Memory B cell (primary cell): ENCODE measurements at regions not wholly inside any gene's neighbourhood (a gene's known extent, or its start where the extent isn't known, plus 50 kb on each side); places are given as distances from the start of the nearest gene placed in this dataset.

Experiments used
- ATAC-seq: fragments of 150-1000 bp; cut with Tn5 transposase; 2 replicates; pipeline ENCODE4 v1.10.0; 2021; ENCODE audit warnings: low read depth, mild to moderate bottlenecking, moderate library complexity
- DNase-seq, 2 donors: peaks; one replicate each; pipeline ENCODE4 v3.0.0; 2022; ENCODE audit warnings: low spot score in 2 of 2
- H3K27ac Mint-ChIP-seq: one replicate; pipeline ENCODE4 v1.8.0; 2022; ENCODE audit warnings: mild to moderate bottlenecking, moderate library complexity, mixed read lengths
- H3K27me3 Mint-ChIP-seq: one replicate; pipeline ENCODE4 v1.8.0; 2022; ENCODE audit warnings: mixed read lengths
- H3K36me3 Mint-ChIP-seq: one replicate; pipeline ENCODE4 v1.8.0; 2022; ENCODE audit warnings: mild to moderate bottlenecking, mixed read lengths
- H3K4me1 Mint-ChIP-seq: one replicate; pipeline ENCODE4 v1.8.0; 2022; ENCODE audit warnings: mixed read lengths
- H3K4me3 Mint-ChIP-seq: one replicate; pipeline ENCODE4 v1.8.0; 2022; ENCODE audit warnings: mild to moderate bottlenecking, moderate library complexity, mixed read lengths
- H3K9me3 Mint-ChIP-seq: one replicate; pipeline ENCODE4 v1.8.0; 2022; ENCODE audit warnings: mixed read lengths

GRCh38 chr9:119026120-119026519, 343.1 kb downstream of the BRINP1 start:
- Mint-ChIP-seq H3K9me3 (peaks cover 2% of the 10 kb centered on the region), H3K4me3 (no peak overlapping the region), H3K4me1 (no peaks in the 10 kb centered on the region), H3K36me3 (no peaks in the 10 kb centered on the region), H3K27me3 (no peaks in the 10 kb centered on the region), H3K27ac (no peak overlapping the region)
- ATAC-seq, result no peak
- DNase-seq, result no peak

DNA sequence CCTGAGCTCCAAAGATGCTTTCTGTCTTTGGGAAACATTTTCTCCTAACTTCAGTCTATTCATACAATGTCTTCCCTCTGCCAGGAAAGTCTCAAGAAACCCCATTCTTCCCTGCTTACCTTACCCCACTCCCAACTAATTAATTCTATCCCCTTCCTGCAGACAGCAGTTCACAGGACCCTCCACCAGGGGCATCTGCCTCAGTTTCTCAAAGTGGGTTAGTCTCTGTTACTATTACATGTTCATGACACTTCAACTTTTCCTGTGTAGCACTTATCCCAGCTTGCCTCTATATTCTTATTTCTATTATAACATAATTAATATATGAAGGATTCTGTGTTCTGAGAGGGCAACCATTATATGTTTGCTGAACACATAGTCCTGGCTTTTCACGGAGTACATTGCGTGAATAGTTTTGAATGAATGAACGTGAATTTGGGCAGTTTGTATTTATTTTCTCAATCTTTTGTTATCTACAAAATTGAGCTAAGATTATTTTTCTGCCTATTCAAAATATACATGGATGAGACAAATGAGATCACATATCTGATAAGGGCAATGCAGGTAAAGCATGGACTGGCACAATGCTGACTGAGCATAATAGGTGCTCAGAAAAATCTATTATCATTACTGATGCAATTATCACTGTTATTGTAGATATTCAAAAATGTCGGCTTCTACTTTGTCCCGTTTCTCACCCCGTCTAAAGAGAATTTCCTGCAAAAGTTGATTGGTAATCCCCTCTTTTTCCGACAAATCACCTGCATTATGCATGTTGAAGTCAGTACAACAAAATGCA, 341.1 kb downstream of the BRINP1 start:
- no peaks in the 10 kb centered on the region for H3K4me1 Mint-ChIP-seq
- no peak overlapping the region for H3K27ac Mint-ChIP-seq
- ATAC-seq (no peak), DNase-seq (no peak)
- no peaks in the 10 kb centered on the region for H3K27me3 Mint-ChIP-seq
- no peak overlapping the region for H3K4me3 Mint-ChIP-seq
- H3K36me3 Mint-ChIP-seq, result no peaks in the 10 kb centered on the region
- H3K9me3 Mint-ChIP-seq, result peaks cover 3% of the 10 kb centered on the region

GRCh38 chr9:119029886-119030285, 339.3 kb downstream of the BRINP1 start:
- Mint-ChIP-seq H3K4me1 (no peaks in the 10 kb centered on the region), H3K9me3 (peaks cover 3% of the 10 kb centered on the region), H3K27ac (no peak overlapping the region), H3K4me3 (no peak overlapping the region), H3K27me3 (no peaks in the 10 kb centered on the region), H3K36me3 (no peaks in the 10 kb centered on the region)
- no peak for ATAC-seq
- no peak for DNase-seq

- Mint-ChIP-seq H3K27ac (no peak overlapping the region), H3K4me3 (no peak overlapping the region), H3K27me3 (no peaks in the 10 kb centered on the region), H3K4me1 (no peaks in the 10 kb centered on the region), H3K36me3 (no peaks in the 10 kb centered on the region), H3K9me3 (peaks cover 1% of the 10 kb centered on the region)
- DNase-seq (no peak), ATAC-seq (no peak)
These were observed 335.6 kb downstream of the BRINP1 start for GRCh38 chr9:119033596-119033995.

GRCh38 chr9:119036969-119037368, 332.3 kb downstream of the BRINP1 start:
- Mint-ChIP-seq H3K27me3 (no peaks in the 10 kb centered on the region), H3K4me1 (no peaks in the 10 kb centered on the region), H3K36me3 (no peaks in the 10 kb centered on the region), H3K27ac (no peak overlapping the region), H3K4me3 (no peak overlapping the region), H3K9me3 (no peaks in the 10 kb centered on the region)
- no peak for DNase-seq
- ATAC-seq, result no peak

- no peak overlapping the region for H3K27ac Mint-ChIP-seq
- DNase-seq (no peak), ATAC-seq (no peak)
- H3K36me3 Mint-ChIP-seq, result no peaks in the 10 kb centered on the region
- H3K4me3 Mint-ChIP-seq, result no peak overlapping the region
- H3K9me3 Mint-ChIP-seq, result no peaks in the 10 kb centered on the region
- H3K4me1 Mint-ChIP-seq, result no peaks in the 10 kb centered on the region
- peaks cover 3% of the 10 kb centered on the region for H3K27me3 Mint-ChIP-seq
These were observed 325.2 kb downstream of the BRINP1 start for GRCh38 chr9:119043996-119044395.

- no peak for ATAC-seq
- no peaks in the 10 kb centered on the region for H3K9me3 Mint-ChIP-seq
- H3K27me3 Mint-ChIP-seq, result peaks cover 3% of the 10 kb centered on the region
- no peaks in the 10 kb centered on the region for H3K36me3 Mint-ChIP-seq
- no peak for DNase-seq
- H3K4me3 Mint-ChIP-seq, result no peak overlapping the region
- H3K27ac Mint-ChIP-seq, result no peak overlapping the region
- no peaks in the 10 kb centered on the region for H3K4me1 Mint-ChIP-seq
These were observed 324.4 kb downstream of the BRINP1 start for GRCh38 chr9:119044806-119045205.

DNA sequence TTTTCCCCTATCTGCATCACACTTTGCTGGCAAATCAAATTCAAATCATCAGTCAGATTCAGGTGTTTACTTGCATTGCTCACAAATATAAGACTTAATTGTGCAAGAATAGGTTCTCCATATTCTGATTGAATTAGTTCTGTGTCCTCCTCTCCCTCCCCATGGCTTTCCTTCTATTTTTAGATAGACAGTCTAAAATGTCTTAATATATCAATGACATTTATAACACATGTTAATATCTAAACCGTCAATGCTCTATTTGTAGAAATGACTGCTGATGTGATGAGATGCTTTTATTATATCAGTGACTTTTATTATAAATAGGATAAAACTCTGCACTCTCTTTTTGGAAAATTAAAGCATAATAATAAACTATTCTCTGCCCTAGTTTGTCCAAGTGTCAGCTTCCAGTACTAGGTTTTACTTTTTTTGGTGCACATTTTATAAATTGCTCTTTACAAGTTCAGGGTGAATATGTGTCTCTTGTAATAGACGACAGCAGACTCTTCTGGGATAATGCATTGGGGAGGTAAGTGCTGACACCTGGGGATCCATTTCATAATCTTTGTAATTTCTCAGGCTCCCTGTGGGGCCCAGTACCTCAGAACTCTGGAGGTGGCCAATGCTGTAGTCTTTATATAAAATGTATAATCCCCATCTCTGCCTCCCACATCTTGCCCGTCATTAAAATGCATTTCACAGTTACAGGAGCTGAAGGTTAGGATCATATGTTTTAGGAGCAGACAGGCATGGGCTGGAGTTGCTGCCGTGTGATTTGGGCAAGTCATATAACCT, 321.5 kb downstream of the BRINP1 start:
- no peaks in the 10 kb centered on the region for H3K4me1 Mint-ChIP-seq
- no peak overlapping the region for H3K27ac Mint-ChIP-seq
- H3K36me3 Mint-ChIP-seq, result no peaks in the 10 kb centered on the region
- DNase-seq, result no peak
- ATAC-seq, result no peak
- H3K4me3 Mint-ChIP-seq, result no peak overlapping the region
- peaks cover 3% of the 10 kb centered on the region for H3K27me3 Mint-ChIP-seq
- H3K9me3 Mint-ChIP-seq, result no peaks in the 10 kb centered on the region

GRCh38 chr9:119050281-119050680, 319.0 kb downstream of the BRINP1 start:
- Mint-ChIP-seq H3K4me3 (no peak overlapping the region), H3K9me3 (no peaks in the 10 kb centered on the region), H3K4me1 (no peaks in the 10 kb centered on the region), H3K27ac (no peak overlapping the region), H3K27me3 (peaks cover 1% of the 10 kb centered on the region), H3K36me3 (no peaks in the 10 kb centered on the region)
- DNase-seq (no peak), ATAC-seq (no peak)

DNA sequence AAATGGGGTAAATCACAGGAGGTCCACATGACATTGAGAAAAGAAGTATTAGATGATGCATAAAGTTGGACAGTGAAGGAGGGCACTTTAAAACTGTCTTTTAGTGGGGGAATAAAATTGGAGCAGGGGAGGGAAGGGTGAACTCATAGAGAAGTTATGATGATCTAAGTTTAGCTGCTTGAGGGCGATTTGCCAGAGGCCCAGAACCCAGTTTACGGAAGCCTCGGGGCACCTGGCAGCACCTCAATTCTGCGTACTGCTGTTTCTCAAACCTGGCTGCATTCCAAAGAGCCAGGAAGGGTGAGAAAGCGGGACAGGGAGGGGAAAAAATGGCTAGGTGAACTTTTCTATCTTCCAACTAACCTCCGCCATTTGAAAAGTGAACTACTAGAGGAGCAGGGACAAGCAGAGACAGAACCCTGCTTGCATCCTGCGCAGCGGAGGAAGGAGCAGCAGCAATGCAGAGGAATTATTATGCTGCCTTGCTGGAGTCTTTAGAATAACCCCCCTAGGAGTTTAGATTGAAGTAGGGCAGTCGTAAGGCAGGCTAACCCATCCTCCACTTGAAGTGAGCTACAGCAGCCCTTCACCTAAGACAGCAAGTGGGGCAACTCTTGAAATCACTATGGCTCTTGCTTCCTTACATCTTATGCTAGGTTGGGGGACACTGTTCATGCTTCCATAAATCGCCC, 316.8 kb downstream of the BRINP1 start:
- Mint-ChIP-seq H3K36me3 (no peaks in the 10 kb centered on the region), H3K27me3 (peaks cover 1% of the 10 kb centered on the region), H3K9me3 (peaks cover 1% of the 10 kb centered on the region), H3K27ac (no peak overlapping the region), H3K4me1 (no peaks in the 10 kb centered on the region), H3K4me3 (no peak overlapping the region)
- no peak for DNase-seq
- no peak for ATAC-seq

DNA sequence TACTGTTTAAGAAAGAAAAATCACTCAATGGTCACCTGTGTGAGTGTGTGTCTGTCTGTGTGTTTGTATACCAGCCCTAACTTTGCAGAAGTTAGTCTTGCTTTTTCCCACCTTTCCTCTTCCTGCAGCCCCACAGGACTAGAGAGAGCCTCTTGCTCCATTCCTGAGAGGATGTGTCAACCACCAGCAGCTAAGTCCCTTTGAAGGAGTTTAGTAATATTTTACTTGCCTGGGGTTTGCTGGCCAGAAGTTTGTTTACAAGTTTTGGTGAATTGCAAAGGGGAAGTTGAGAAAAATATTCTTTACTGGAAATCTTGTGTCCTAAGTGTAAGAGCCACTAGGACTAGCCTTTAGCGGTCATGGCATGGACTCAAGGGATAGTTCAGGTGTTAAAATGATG, 316.2 kb downstream of the BRINP1 start:
- Mint-ChIP-seq H3K9me3 (peaks cover 1% of the 10 kb centered on the region), H3K4me3 (no peak overlapping the region), H3K27ac (no peak overlapping the region), H3K27me3 (peaks cover 1% of the 10 kb centered on the region), H3K4me1 (no peaks in the 10 kb centered on the region), H3K36me3 (no peaks in the 10 kb centered on the region)
- no peak for DNase-seq
- ATAC-seq, result no peak

GRCh38 chr9:119060629-119061385, 308.4 kb downstream of the BRINP1 start:
- peaks cover 7% of the 10 kb centered on the region for H3K9me3 Mint-ChIP-seq
- H3K27ac Mint-ChIP-seq, result no peak overlapping the region

DNA sequence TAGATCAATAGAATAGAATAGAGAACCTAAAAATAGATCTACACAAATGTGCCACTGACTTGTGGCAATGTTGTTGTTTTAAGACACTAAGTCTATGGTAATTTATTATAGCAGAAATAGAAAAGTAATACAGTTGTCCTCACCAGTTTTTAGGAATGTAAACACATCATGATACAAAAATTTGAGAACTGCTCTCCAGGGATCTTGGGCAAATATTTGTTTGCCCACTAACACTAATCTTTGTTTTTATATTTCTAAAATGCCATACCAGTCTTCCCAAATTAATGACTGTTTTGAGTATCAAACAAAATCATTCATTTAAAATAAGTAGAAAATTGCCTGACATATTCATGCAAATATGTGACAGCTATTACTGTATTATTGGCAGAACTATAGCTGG, 297.6 kb downstream of the BRINP1 start:
- H3K27me3 Mint-ChIP-seq, result no peaks in the 10 kb centered on the region
- H3K27ac Mint-ChIP-seq, result no peak overlapping the region
- H3K9me3 Mint-ChIP-seq, result peaks cover 1% of the 10 kb centered on the region
- ATAC-seq, result no peak
- DNase-seq, result no peak
- H3K36me3 Mint-ChIP-seq, result no peaks in the 10 kb centered on the region
- H3K4me1 Mint-ChIP-seq, result no peaks in the 10 kb centered on the region
- H3K4me3 Mint-ChIP-seq, result no peak overlapping the region

More at GRCh38 chr9:119060629-119061385, 308.4 kb downstream of the BRINP1 start:
- no peak for ATAC-seq
- no peak overlapping the region for H3K4me3 Mint-ChIP-seq
- H3K4me1 Mint-ChIP-seq, result no peaks in the 10 kb centered on the region
- H3K27me3 Mint-ChIP-seq, result no peaks in the 10 kb centered on the region
- DNase-seq, result no peak
- H3K36me3 Mint-ChIP-seq, result no peaks in the 10 kb centered on the region

DNA sequence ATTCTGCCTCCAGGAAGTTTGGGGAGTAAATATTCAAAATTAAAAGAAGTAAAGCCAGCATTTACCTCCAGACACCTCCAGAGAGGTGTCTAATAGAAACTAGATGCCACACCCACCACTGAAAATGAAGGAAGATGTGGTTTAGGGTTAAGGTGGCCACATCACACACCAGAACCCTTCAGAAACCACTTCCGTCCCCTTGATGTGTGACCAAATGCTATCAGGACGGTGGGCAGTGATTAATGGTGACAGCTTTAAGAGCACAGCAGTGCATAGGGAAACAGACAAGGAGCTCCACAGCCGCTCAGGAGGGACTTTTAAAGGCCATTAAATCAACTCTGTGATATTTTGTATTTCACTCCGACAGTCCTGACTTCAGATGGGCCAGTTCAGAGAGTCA, 295.2 kb downstream of the BRINP1 start:
- no peaks in the 10 kb centered on the region for H3K4me1 Mint-ChIP-seq
- H3K27me3 Mint-ChIP-seq, result no peaks in the 10 kb centered on the region
- ATAC-seq (no peak), DNase-seq (no peak)
- H3K9me3 Mint-ChIP-seq, result no peaks in the 10 kb centered on the region
- no peaks in the 10 kb centered on the region for H3K36me3 Mint-ChIP-seq
- no peak overlapping the region for H3K27ac Mint-ChIP-seq
- no peak overlapping the region for H3K4me3 Mint-ChIP-seq
